ENCODE measurements at regions not wholly inside any gene's neighbourhood (a gene's known extent, or its start where the extent isn't known, plus 50 kb on each side); places are given as distances from the start of the nearest gene placed in this dataset.

GRCh38 chr4:151894246-151894645 is 133.4 kb upstream of the GATB start:
- no peak for TF ChIP-seq CTCF (IDR thresholded peaks at IDR 0.05)
- TF ChIP-seq EZH2 (IDR thresholded peaks at IDR 0.05; ENCODE audit: borderline replicate concordance, insufficient read depth, low read depth, low read length, poor library complexity, severe bottlenecking), result no peak

All from B cell (primary cell).